ENCODE measurements at regions not wholly inside any gene's neighbourhood (a gene's known extent, or its start where the extent isn't known, plus 50 kb on each side); places are given as distances from the start of the nearest gene placed in this dataset.

DNA sequence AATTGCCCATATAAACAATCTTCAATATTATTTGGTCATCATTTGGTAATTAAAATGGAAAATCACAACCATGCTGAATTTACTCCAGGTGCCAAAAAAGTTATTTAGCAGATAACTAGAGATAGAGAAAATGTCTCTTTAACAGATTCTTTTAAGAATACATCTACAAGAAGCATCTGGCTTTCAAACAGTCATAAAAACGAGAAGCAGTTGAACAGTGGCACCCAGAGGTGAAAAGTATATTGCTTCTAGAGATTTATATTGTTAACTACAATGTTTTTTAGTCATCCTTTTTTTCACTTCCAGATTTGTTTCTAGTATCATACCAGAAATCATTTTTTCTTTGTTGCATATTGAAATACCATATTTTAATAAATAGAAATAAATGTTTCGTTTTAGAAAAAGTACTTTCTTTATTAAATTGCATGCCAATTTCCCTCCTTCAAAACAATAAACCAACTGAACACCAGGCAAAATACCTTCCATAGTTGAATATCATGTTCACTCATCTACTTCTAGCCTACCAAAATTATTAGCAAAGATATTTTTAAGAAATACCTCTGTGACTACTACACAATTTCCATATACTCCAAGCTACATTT is 65.4 kb upstream of the HNRNPA3 start:
- TF ChIP-seq, protein P1, sequence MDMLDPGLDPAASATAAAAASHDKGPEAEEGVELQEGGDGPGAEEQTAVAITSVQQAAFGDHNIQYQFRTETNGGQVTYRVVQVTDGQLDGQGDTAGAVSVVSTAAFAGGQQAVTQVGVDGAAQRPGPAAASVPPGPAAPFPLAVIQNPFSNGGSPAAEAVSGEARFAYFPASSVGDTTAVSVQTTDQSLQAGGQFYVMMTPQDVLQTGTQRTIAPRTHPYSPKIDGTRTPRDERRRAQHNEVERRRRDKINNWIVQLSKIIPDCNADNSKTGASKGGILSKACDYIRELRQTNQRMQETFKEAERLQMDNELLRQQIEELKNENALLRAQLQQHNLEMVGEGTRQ (CRISPR knock-in tag; IDR thresholded peaks at IDR 0.05) = no peak
- no peak for TF ChIP-seq CREB1 (CRISPR knock-in tag; IDR thresholded peaks at IDR 0.05)
- TF ChIP-seq, protein P2, sequence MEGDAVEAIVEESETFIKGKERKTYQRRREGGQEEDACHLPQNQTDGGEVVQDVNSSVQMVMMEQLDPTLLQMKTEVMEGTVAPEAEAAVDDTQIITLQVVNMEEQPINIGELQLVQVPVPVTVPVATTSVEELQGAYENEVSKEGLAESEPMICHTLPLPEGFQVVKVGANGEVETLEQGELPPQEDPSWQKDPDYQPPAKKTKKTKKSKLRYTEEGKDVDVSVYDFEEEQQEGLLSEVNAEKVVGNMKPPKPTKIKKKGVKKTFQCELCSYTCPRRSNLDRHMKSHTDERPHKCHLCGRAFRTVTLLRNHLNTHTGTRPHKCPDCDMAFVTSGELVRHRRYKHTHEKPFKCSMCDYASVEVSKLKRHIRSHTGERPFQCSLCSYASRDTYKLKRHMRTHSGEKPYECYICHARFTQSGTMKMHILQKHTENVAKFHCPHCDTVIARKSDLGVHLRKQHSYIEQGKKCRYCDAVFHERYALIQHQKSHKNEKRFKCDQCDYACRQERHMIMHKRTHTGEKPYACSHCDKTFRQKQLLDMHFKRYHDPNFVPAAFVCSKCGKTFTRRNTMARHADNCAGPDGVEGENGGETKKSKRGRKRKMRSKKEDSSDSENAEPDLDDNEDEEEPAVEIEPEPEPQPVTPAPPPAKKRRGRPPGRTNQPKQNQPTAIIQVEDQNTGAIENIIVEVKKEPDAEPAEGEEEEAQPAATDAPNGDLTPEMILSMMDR (IDR thresholded peaks at IDR 0.05) = no peak

Measured in WTC11 (cell line).